Left ventricle myocardium inferior (tissue), 1 donor: ENCODE measurements at regions not wholly inside any gene's neighbourhood (a gene's known extent, or its start where the extent isn't known, plus 50 kb on each side); places are given as distances from the start of the nearest gene placed in this dataset.

Experiments used
- DNase-seq: peaks from one replicate; pipeline ENCODE4 v3.0.0-alpha.2; 2020
- H3K27ac ChIP-seq: fragments of 200-600 bp; replicated peaks from 2 replicates; pipeline ENCODE4 v1.8.0; 2021
- H3K27me3 ChIP-seq: fragments of 200-600 bp; 2 replicates; pipeline ENCODE4 v1.8.0; 2021; ENCODE audit warnings: low read depth
- H3K36me3 ChIP-seq: fragments of 200-600 bp; 2 replicates; pipeline ENCODE4 v1.8.0; 2021
- H3K4me1 ChIP-seq: fragments of 200-600 bp; 2 replicates; pipeline ENCODE4 v1.8.0; 2021
- H3K4me3 ChIP-seq: fragments of 200-600 bp; 2 replicates; pipeline ENCODE4 v1.8.0; 2021; ENCODE audit warnings: mild to moderate bottlenecking, moderate library complexity
- H3K9me3 ChIP-seq: fragments of 200-600 bp; replicated peaks from 2 replicates; pipeline ENCODE4 v1.8.0; 2021
- CTCF ChIP-seq: fragments of 200-600 bp; IDR thresholded peaks from 2 replicates; pipeline ENCODE4 v1.8.0; 2021; ENCODE audit warnings: antibody characterized with exemption, mild to moderate bottlenecking, borderline replicate concordance
- intact Hi-C: fragments of 100-400 bp; cut with micrococcal nuclease; formaldehyde crosslinking; loops from one replicate; pipeline ENCODE4 v1.11.0; 2022
- donor health status: DM: no; HTN: yes; CAD: no; lungs with severe emphysema.

GRCh38 chr11:129698212-129698611 lies 117.4 kb upstream of the TMEM45B start:
- Histone ChIP-seq H3K27ac (no peak overlapping the region), H3K9me3 (no peaks in the 10 kb centered on the region), H3K36me3 (no peaks in the 10 kb centered on the region), H3K4me3 (no peak overlapping the region), H3K27me3 (peaks cover 80% of the 10 kb centered on the region), H3K4me1 (peaks cover 5% of the 10 kb centered on the region)
- no peak for TF ChIP-seq CTCF
- intact Hi-C loops, result no loop called here
- no peak for DNase-seq

GRCh38 chr11:129699711-129700304 lies 115.8 kb upstream of the TMEM45B start:
- Histone ChIP-seq H3K4me1 (peaks cover 5% of the 10 kb centered on the region), H3K27ac (no peak overlapping the region), H3K4me3 (no peak overlapping the region), H3K27me3 (peaks cover 68% of the 10 kb centered on the region), H3K36me3 (no peaks in the 10 kb centered on the region), H3K9me3 (no peaks in the 10 kb centered on the region)
- no peak for DNase-seq
- TF ChIP-seq CTCF, result no peak
- intact Hi-C loops, result no loop called here

- no peak for DNase-seq
- H3K4me3 ChIP-seq, result no peak overlapping the region
- intact Hi-C loops, result no loop called here
- no peak for TF ChIP-seq CTCF
- H3K4me1 ChIP-seq, result peaks cover 4% of the 10 kb centered on the region
- H3K27ac ChIP-seq, result no peak overlapping the region
- no peaks in the 10 kb centered on the region for H3K9me3 ChIP-seq
- H3K36me3 ChIP-seq, result no peaks in the 10 kb centered on the region
- peaks cover 62% of the 10 kb centered on the region for H3K27me3 ChIP-seq
These were observed 114.9 kb upstream of the TMEM45B start for GRCh38 chr11:129700701-129701100.

- Histone ChIP-seq H3K4me1 (no peaks in the 10 kb centered on the region), H3K4me3 (no peak overlapping the region), H3K9me3 (no peaks in the 10 kb centered on the region), H3K27ac (no peak overlapping the region), H3K27me3 (peaks cover 52% of the 10 kb centered on the region), H3K36me3 (no peaks in the 10 kb centered on the region)
- TF ChIP-seq CTCF, result no peak
- intact Hi-C loops, result no loop called here
- no peak for DNase-seq
These were observed 113.9 kb upstream of the TMEM45B start for GRCh38 chr11:129701706-129702105.

- Histone ChIP-seq H3K36me3 (no peaks in the 10 kb centered on the region), H3K27me3 (peaks cover 43% of the 10 kb centered on the region), H3K27ac (no peak overlapping the region), H3K4me3 (no peak overlapping the region), H3K4me1 (no peaks in the 10 kb centered on the region), H3K9me3 (no peaks in the 10 kb centered on the region)
- no peak for TF ChIP-seq CTCF
- intact Hi-C loops, result no loop called here
- DNase-seq, result no peak
These were observed 112.9 kb upstream of the TMEM45B start for GRCh38 chr11:129702410-129703398.
